Stomach (tissue), 8 donors: ENCODE measurements at regions not wholly inside any gene's neighbourhood (a gene's known extent, or its start where the extent isn't known, plus 50 kb on each side); places are given as distances from the start of the nearest gene placed in this dataset.

Experiments used
- DNase-seq, 2 donors: peaks; one replicate each; pipeline versions ENCODE4 v3.0.0 to v3.0.0-alpha.2; 2013 to 2019
- H3K27ac ChIP-seq, 5 donors: fragments of 200-600 bp in 4 of 5; sonication (generic) in 4 of 5; one replicate each; pipeline ENCODE4 v1.5.1; 2013 to 2019; ENCODE audit warnings: mild to moderate bottlenecking in 1 of 5, moderate library complexity in 1 of 5
- H3K27me3 ChIP-seq, 3 donors: fragments of 200-600 bp; sonication (generic); one replicate each; pipeline ENCODE4 v1.5.1; 2017 to 2019; ENCODE audit warnings: mixed run types in 1 of 3
- H3K36me3 ChIP-seq, 4 donors: fragments of 200-600 bp; sonication (generic); 1 replicate in 3 of 4; 2 replicates in 1 of 4; pipeline ENCODE4 v1.5.1; 2016 to 2019
- H3K4me1 ChIP-seq, 4 donors: fragments of 200-600 bp; sonication (generic); one replicate each; pipeline ENCODE4 v1.5.1; 2016 to 2019
- H3K4me3 ChIP-seq, 4 donors: fragments of 200-600 bp; sonication (generic) in 3 of 4; one replicate each; pipeline ENCODE4 v1.5.1; 2016 to 2019; ENCODE audit warnings: mild to moderate bottlenecking in 1 of 4
- H3K9me3 ChIP-seq, 4 donors: fragments of 200-600 bp; sonication (generic); one replicate each; pipeline ENCODE4 v1.5.1; 2016 to 2019
- EP300 ChIP-seq: sonication (generic); formaldehyde crosslinking; IDR thresholded peaks from one replicate; pipeline ENCODE4 v1.6.1; 2017; ENCODE audit warnings: antibody characterized with exemption
- POLR2A ChIP-seq, 4 donors: fragments of 450-650 bp; IDR thresholded peaks; one replicate each; pipeline ENCODE4 v1.6.1; 2016; ENCODE audit warnings: antibody characterized with exemption in 4 of 4, control low read depth in 2 of 4, mild to moderate bottlenecking in 1 of 4, moderate library complexity in 1 of 4
- POLR2AphosphoS5 ChIP-seq, 3 donors: sonication (generic); formaldehyde crosslinking; IDR thresholded peaks; one replicate each; pipeline ENCODE4 v1.6.1; 2016; ENCODE audit warnings: antibody characterized with exemption in 3 of 3
- WGBS, 5 donors: extraction: QIAGEN DNeasy Blood & Tissue Kit in 3 of 5; methylation state at CpG; one replicate each; pipeline versions ENCODE4 v1.1.5 to v1.1.7; 2013 to 2018; 5-methylcytosine and 5-hydroxymethylcytosine counted together
- intact Hi-C: fragments of 100-400 bp; cut with DNase I; formaldehyde crosslinking; loops from one replicate; pipeline ENCODE4 v1.15.1; 2023; ENCODE audit warnings: low total_unique reads
- TF ChIP-seq, protein P1 (sequence below), 7 experiments: fragments of 450-650 bp in 4 of 7; fragments of 200-600 bp in 3 of 7; sonication (generic) in 3 of 7; IDR thresholded peaks; one replicate each; pipeline ENCODE4 v1.5.1; 2016 to 2019; ENCODE audit warnings: antibody characterized with exemption in 7 of 7, control low read depth in 2 of 7, mild to moderate bottlenecking in 1 of 7
- donor health status: healthy with polysubstance abuse.
- donor health status: Bipolar disorder and iron deficiency.
- donor health status: healthy.

DNA sequence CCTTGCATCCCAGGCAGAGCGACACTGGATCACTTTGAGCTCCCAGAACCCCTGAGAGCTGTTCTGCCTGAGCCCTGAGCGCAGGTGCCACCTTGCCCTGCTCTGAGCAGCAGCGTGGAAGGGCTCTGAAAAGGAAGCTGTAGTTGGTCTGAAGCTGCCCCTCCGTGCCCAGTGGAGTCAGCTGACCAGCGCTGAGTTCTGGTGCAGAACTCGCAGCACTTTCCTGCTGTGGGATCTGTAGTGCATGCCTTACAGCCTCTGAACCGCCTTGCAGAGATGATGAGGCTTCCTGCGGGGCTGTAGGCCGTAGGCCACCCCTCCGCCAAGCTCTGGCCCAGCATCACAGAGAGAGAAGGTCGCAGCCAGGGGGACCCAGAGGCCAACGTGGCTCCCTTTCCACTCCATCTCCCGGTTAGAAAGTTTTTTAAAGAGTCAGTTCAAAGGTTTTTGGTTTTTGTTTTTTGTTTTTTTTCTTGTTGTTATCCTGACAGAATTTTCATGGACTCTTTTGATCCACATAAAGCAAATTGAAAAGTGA, 158.3 kb upstream of the CST7 start:
- Histone ChIP-seq H3K9me3 (no peaks in the 10 kb centered on the region), H3K27ac (no peak overlapping the region), H3K27me3 (peaks cover 0 to 19% (median 0%) of the 10 kb centered on the region in 3 donors), H3K4me3 (no peak overlapping the region), H3K4me1 (no peaks in the 10 kb centered on the region), H3K36me3 (no peaks in the 10 kb centered on the region)
- 72 to 83% (median 78%) methylated on average over 12 to 13 of the region's 13 CpGs for WGBS, 5 donors
- no peak for DNase-seq
- TF ChIP-seq, protein P1, sequence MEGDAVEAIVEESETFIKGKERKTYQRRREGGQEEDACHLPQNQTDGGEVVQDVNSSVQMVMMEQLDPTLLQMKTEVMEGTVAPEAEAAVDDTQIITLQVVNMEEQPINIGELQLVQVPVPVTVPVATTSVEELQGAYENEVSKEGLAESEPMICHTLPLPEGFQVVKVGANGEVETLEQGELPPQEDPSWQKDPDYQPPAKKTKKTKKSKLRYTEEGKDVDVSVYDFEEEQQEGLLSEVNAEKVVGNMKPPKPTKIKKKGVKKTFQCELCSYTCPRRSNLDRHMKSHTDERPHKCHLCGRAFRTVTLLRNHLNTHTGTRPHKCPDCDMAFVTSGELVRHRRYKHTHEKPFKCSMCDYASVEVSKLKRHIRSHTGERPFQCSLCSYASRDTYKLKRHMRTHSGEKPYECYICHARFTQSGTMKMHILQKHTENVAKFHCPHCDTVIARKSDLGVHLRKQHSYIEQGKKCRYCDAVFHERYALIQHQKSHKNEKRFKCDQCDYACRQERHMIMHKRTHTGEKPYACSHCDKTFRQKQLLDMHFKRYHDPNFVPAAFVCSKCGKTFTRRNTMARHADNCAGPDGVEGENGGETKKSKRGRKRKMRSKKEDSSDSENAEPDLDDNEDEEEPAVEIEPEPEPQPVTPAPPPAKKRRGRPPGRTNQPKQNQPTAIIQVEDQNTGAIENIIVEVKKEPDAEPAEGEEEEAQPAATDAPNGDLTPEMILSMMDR (IDR thresholded peaks at IDR 0.05) = no peak
- TF ChIP-seq POLR2AphosphoS5 (IDR thresholded peaks at IDR 0.05) = no peak
- TF ChIP-seq EP300 = no peak
- no peak for TF ChIP-seq POLR2A (IDR thresholded peaks at IDR 0.05)
- intact Hi-C loops = no loop called here

DNA sequence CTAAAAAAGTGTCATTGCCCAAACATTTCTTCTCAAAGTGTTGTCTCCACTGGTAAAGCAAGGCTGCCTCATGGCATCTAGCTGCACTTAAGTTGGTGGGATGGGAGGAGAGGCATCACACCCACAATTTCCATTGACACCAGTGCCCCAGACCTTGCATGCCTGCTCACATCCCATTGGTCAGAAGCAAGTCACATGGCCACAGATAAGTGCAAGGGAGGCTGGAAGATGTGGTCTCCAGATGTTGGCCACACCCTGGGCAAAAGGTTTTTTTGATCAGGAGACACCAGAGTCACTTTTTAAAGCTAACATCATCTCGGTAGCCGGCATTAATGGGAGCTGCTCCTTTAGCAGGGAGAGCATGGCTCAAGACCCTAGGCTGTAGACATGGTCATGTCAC, 157.1 kb upstream of the CST7 start:
- peaks cover 0 to 19% (median 0%) of the 10 kb centered on the region in 3 donors for H3K27me3 ChIP-seq
- no peaks in the 10 kb centered on the region for H3K36me3 ChIP-seq
- H3K27ac ChIP-seq = no peak overlapping the region
- no peak for DNase-seq
- TF ChIP-seq POLR2AphosphoS5 (IDR thresholded peaks at IDR 0.05) = no peak
- no peak for TF ChIP-seq POLR2A (IDR thresholded peaks at IDR 0.05)
- TF ChIP-seq, protein P1 (IDR thresholded peaks at IDR 0.05) = no peak
- TF ChIP-seq EP300 = no peak
- H3K9me3 ChIP-seq = no peaks in the 10 kb centered on the region
- WGBS, 5 donors = 93 to 100% (median 95%) methylated on average over 2 of the region's 2 CpGs
- intact Hi-C loops = no loop called here
- no peak overlapping the region for H3K4me3 ChIP-seq
- H3K4me1 ChIP-seq = no peaks in the 10 kb centered on the region

- no peak overlapping the region for H3K27ac ChIP-seq
- intact Hi-C loops = no loop called here
- no peak overlapping the region for H3K4me3 ChIP-seq
- peaks cover 0 to 19% (median 0%) of the 10 kb centered on the region in 3 donors for H3K27me3 ChIP-seq
- 83 to 89% (median 84%) methylated on average over 23 to 24 of the region's 24 CpGs for WGBS, 5 donors
- H3K4me1 ChIP-seq = no peaks in the 10 kb centered on the region
- TF ChIP-seq, protein P1 (IDR thresholded peaks at IDR 0.05) = no peak
- TF ChIP-seq POLR2AphosphoS5 (IDR thresholded peaks at IDR 0.05) (no peak), EP300 (no peak), POLR2A (IDR thresholded peaks at IDR 0.05) (no peak)
- H3K36me3 ChIP-seq = no peaks in the 10 kb centered on the region
- H3K9me3 ChIP-seq = no peaks in the 10 kb centered on the region
- no peak for DNase-seq
Observed at GRCh38 chr20:24792641-24793495, 156.2 kb upstream of the CST7 start.

GRCh38 chr20:24795436-24795835, 153.6 kb upstream of the CST7 start:
- DNase-seq = no peak
- Histone ChIP-seq H3K9me3 (no peaks in the 10 kb centered on the region), H3K27ac (no peak overlapping the region), H3K4me3 (no peak overlapping the region), H3K36me3 (no peaks in the 10 kb centered on the region), H3K4me1 (no peaks in the 10 kb centered on the region), H3K27me3 (peaks cover 0 to 8% (median 0%) of the 10 kb centered on the region in 3 donors)
- TF ChIP-seq EP300 (no peak), POLR2AphosphoS5 (IDR thresholded peaks at IDR 0.05) (no peak), POLR2A (IDR thresholded peaks at IDR 0.05) (no peak)
- TF ChIP-seq, protein P1 (IDR thresholded peaks at IDR 0.05) = no peak
- WGBS, 5 donors = 54 to 72% (median 70%) methylated on average over 8 of the region's 8 CpGs
- intact Hi-C loops = no loop called here
